Heart right ventricle (tissue), 16 donors: ENCODE measurements at regions not wholly inside any gene's neighbourhood (a gene's known extent, or its start where the extent isn't known, plus 50 kb on each side); places are given as distances from the start of the nearest gene placed in this dataset.
A peak's percentile ranks its signal among the peaks of the same experiment; 100 is the strongest.
"Not testable (repeated sequence)": the region's sequence is repeated elsewhere in the genome, so short reads cannot be mapped to it uniquely, and the experiment has no call there.

ENCODE experiments used
- ATAC-seq, 8 donors: fragments of 200-7000 bp; cut with Tn5 transposase; one replicate each; pipeline ENCODE4 v1.9.1; 2020; ENCODE audit warnings: mild to moderate bottlenecking in 8 of 8, moderate library complexity in 8 of 8, moderate number of reproducible peaks in 1 of 8
- DNase-seq, 2 donors: peaks; one replicate each; pipeline ENCODE4 v3.0.0-alpha.2; 2020
- H3K27ac ChIP-seq, 10 donors: fragments of 200-600 bp; sonication (generic) in 2 of 10; one replicate each; pipeline versions ENCODE4 v1.5.0 to v1.8.0; 2020 to 2022; ENCODE audit warnings: mild to moderate bottlenecking in 3 of 10
- H3K27me3 ChIP-seq, 7 donors: fragments of 200-600 bp; one replicate each; pipeline ENCODE4 v1.8.0; 2021 to 2022; ENCODE audit warnings: mild to moderate bottlenecking in 2 of 7
- H3K36me3 ChIP-seq, 9 donors: fragments of 200-600 bp; sonication (generic) in 1 of 9; one replicate each; pipeline versions ENCODE4 v1.5.0 to v1.8.0; 2020 to 2022; ENCODE audit warnings: mild to moderate bottlenecking in 2 of 9
- H3K4me1 ChIP-seq, 9 donors: fragments of 200-600 bp; sonication (generic) in 1 of 9; one replicate each; pipeline versions ENCODE4 v1.5.0 to v1.8.0; 2020 to 2022; ENCODE audit warnings: mild to moderate bottlenecking in 4 of 9
- H3K4me3 ChIP-seq, 10 donors: fragments of 200-600 bp; sonication (generic) in 2 of 10; one replicate each; pipeline versions ENCODE4 v1.5.0 to v1.8.0; 2020 to 2022; ENCODE audit warnings: mild to moderate bottlenecking in 7 of 10, moderate library complexity in 2 of 10
- H3K9me3 ChIP-seq, 11 donors: fragments of 200-600 bp in 10 of 11; sonication (generic) in 2 of 11; one replicate each; pipeline versions ENCODE4 v1.5.0 to v1.8.0; 2013 to 2022; ENCODE audit warnings: mild to moderate bottlenecking in 2 of 11, control low read depth in 1 of 11, moderate library complexity in 1 of 11
- WGBS, 2 donors: extraction: QIAGEN DNeasy Blood & Tissue Kit; methylation state at CpG; one replicate each; pipeline ENCODE4 v1.1.7; 2013; ENCODE audit warnings: inconsistent platforms in 1 of 2; 5-methylcytosine and 5-hydroxymethylcytosine counted together
- intact Hi-C, 10 donors: fragments of 100-400 bp; cut with DNase I; formaldehyde crosslinking; loops; one replicate each; pipeline versions ENCODE4 v1.11.1 to v1.14.2; 2022
- TF ChIP-seq, protein P1 (sequence below), 9 donors: fragments of 200-600 bp; sonication (generic) in 2 of 9; IDR thresholded peaks; one replicate each; pipeline versions ENCODE4 v1.5.0 to v1.8.0; 2021 to 2022; ENCODE audit warnings: antibody characterized with exemption in 9 of 9, mild to moderate bottlenecking in 5 of 9, moderate library complexity in 1 of 9
- donor health status: Arrhythmogenic right ventricular cardiomyopathy.
- donor health status: ischemic (EF 13 %, LVEDD 7.1; RV severe dilation, severe dysfunction).
- donor health status: healthy with polysubstance abuse.
- donor health status: DM: no; HTN: yes; CAD: no.
- donor health status: DM: no; HTN: no; CAD: no.
- donor health status: ischemic (EF 25% LVEDD 6.9; RV normal size, moderate dysfunction).
- donor health status: ischemic (EF 25% LVEDD 5.7; RV mildly dilated, moderate dysfunction).
- donor health status: healthy.
- donor health status: DM: yes; HTN: yes; CAD: no.
- donor health status: Ischemic cardiomyopathy.
- donor health status: ischemic (EF 35%, LVEDD 5.7; RV mildly dilated, moderate dysfunction).
- donor health status: nonischemic (EF 11% LVEDD 7.7; RV severe dilation, severe dysfunction).
- donor health status: DM: yes; HTN: yes; CAD: no.
- donor health status: PGD.
- donor health status: ischemic (EF 29% LVEDD 5.4; RV normal size, mild dysfunction).
- donor health status: nonischemic (EF 23%, LVEDD 6.1; RV moderate dilation, normal function).

DNA sequence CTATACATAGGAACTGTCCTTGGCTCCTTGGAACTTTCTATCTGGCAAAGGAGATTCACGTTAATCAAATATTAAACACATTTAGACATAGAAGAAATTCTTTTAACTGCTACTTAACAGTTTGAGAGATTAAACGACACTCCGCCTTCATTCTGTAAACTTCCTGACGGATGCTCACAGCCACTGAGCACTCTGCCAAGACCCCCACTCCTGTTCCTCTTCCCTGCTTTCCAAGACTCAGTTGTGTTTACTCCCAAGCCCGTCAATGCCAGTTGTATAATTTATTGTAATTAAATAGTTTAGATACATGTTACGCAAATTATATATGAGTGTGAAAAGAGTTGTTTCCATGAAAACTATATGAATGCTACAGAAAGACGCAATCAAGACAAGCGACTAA lies 321.4 kb upstream of the EPHA4 start:
- no peak overlapping the region for H3K4me3 ChIP-seq
- H3K36me3 ChIP-seq, result no peaks in the 10 kb centered on the region
- 89 to 92% methylated on average over 8 of the region's 8 CpGs for WGBS, 2 donors
- no peak overlapping the region for H3K27ac ChIP-seq
- intact Hi-C loops, result no loop called here
- H3K9me3 ChIP-seq, result no peaks in the 10 kb centered on the region
- H3K27me3 ChIP-seq, result peaks cover 0 to 18% (median 3%) of the 10 kb centered on the region in 7 donors
- no peak for DNase-seq
- ATAC-seq, result no peak
- no peaks in the 10 kb centered on the region for H3K4me1 ChIP-seq
- TF ChIP-seq, protein P1, sequence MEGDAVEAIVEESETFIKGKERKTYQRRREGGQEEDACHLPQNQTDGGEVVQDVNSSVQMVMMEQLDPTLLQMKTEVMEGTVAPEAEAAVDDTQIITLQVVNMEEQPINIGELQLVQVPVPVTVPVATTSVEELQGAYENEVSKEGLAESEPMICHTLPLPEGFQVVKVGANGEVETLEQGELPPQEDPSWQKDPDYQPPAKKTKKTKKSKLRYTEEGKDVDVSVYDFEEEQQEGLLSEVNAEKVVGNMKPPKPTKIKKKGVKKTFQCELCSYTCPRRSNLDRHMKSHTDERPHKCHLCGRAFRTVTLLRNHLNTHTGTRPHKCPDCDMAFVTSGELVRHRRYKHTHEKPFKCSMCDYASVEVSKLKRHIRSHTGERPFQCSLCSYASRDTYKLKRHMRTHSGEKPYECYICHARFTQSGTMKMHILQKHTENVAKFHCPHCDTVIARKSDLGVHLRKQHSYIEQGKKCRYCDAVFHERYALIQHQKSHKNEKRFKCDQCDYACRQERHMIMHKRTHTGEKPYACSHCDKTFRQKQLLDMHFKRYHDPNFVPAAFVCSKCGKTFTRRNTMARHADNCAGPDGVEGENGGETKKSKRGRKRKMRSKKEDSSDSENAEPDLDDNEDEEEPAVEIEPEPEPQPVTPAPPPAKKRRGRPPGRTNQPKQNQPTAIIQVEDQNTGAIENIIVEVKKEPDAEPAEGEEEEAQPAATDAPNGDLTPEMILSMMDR (IDR thresholded peaks at IDR 0.05), result no peak

DNA sequence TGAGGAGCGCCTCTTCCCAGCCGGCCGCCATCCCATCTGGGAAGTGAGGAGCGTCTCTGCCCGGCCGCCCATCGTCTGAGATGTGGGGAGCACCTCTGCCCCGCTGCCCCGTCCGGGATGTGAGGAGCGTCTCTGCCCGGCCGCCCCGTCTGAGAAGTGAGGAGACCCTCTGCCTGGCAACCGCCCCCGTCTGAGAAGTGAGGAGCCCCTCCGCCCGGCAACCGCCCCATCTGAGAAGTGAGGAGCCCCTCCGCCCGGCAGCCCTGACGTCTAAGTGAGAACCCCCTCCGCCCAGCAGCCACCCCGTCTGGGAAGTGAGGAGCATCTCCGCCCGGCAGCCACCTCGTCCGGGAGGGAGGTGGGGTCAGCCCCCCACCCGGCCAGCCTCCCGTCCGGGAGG lies 319.9 kb upstream of the EPHA4 start:
- ATAC-seq, H3K36me3 ChIP-seq, H3K27ac ChIP-seq, H3K9me3 ChIP-seq, DNase-seq, H3K4me3 ChIP-seq, H3K4me1 ChIP-seq, intact Hi-C loops: not testable (repeated sequence)
- 81 to 96% methylated on average over 6 to 23 of the region's 31 CpGs for WGBS, 2 donors
- H3K27me3 ChIP-seq, result peaks cover 0 to 18% (median 3%) of the 10 kb centered on the region in 7 donors

DNA sequence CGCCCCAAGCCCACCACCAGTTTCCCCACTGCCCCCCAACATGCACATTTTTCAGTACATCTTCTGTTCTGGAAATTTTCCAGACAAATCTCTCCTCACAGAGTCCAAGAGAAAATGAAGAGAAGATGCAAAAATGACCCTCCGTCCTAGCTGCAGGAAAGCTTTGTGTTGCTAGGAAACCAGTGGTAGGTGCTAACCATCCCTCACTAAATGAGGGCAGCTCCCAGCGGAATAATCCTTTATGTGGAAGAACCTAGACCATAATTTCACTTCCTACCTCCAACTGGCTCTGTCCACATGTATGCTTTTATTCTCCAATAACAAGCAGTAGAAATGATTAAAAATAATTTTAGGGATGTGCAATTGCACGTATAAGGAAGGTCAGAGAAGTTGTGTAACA lies 311.9 kb upstream of the EPHA4 start:
- H3K27ac ChIP-seq, result no peak overlapping the region
- peaks cover 0 to 14% (median 4%) of the 10 kb centered on the region in 7 donors for H3K27me3 ChIP-seq
- TF ChIP-seq, protein P1 (IDR thresholded peaks at IDR 0.05), result no peak
- H3K9me3 ChIP-seq, result peaks cover 0 to 4% (median 0%) of the 10 kb centered on the region in 11 donors
- WGBS, 2 donors, result 64 to 65% methylated on average over 4 of the region's 4 CpGs
- ATAC-seq, result no peak
- no peak overlapping the region for H3K4me3 ChIP-seq
- no peaks in the 10 kb centered on the region for H3K4me1 ChIP-seq
- H3K36me3 ChIP-seq, result no peaks in the 10 kb centered on the region
- DNase-seq, result no peak
- intact Hi-C loops, result no loop called here

DNA sequence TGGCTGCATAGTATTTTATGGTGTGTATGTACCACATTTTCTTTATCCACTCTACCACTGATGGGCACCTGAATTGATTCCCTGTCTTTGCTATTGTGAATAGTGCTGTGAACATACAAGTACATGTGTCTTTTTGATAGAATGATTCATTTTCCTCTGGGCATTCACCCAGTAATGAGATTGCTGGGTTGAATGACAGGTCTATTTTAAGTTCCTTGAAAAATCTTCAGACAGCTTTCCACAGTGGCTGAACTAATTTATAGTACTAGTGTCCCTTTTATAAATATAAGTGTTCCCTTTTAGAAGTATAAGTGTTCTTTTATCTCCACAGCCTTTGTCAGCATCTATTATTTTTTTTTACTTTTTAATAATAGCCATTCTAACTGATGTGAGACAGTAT lies 303.9 kb upstream of the EPHA4 start:
- no peak overlapping the region for H3K27ac ChIP-seq
- H3K4me1 ChIP-seq, result no peaks in the 10 kb centered on the region
- H3K27me3 ChIP-seq, result peaks cover 0 to 9% (median 0%) of the 10 kb centered on the region in 7 donors
- TF ChIP-seq, protein P1 (IDR thresholded peaks at IDR 0.05), result no peak
- no peaks in the 10 kb centered on the region for H3K36me3 ChIP-seq
- DNase-seq, result no peak
- no peak overlapping the region for H3K4me3 ChIP-seq
- ATAC-seq, result peak in 1 of 8 donors; percentile 62
- peaks cover 0 to 17% (median 2%) of the 10 kb centered on the region in 11 donors for H3K9me3 ChIP-seq
- intact Hi-C loops, result no loop called here

DNA sequence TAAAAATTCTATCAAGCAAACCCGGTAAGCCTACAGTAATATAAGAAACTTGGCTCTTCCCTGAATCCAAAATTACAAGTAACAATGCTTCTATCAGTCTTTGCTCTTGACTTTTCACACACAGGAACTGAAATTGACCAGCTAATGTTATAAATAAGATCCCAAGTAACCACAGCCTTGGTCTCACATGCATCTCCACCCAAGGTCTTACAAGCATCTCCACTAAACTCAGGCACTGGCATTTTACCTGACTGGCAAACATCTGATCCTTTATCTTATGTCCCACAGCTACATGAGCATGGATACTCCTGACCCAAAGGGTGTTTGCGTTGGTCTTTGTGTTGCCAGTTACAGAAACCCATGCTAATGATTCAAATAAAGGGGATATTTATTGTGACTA lies 302.3 kb upstream of the EPHA4 start:
- TF ChIP-seq, protein P1 (IDR thresholded peaks at IDR 0.05), result no peak
- intact Hi-C loops, result no loop called here
- Histone ChIP-seq H3K9me3 (peaks cover 0 to 31% (median 2%) of the 10 kb centered on the region in 11 donors), H3K4me3 (no peak overlapping the region), H3K27ac (no peak overlapping the region), H3K4me1 (no peaks in the 10 kb centered on the region), H3K27me3 (peaks cover 0 to 3% (median 0%) of the 10 kb centered on the region in 7 donors), H3K36me3 (no peaks in the 10 kb centered on the region)
- DNase-seq (no peak), ATAC-seq (no peak)
- WGBS, 2 donors, result 86 to 90% methylated on average over 2 of the region's 2 CpGs
